ENCODE measurements at regions not wholly inside any gene's neighbourhood (a gene's known extent, or its start where the extent isn't known, plus 50 kb on each side); places are given as distances from the start of the nearest gene placed in this dataset.

DNA sequence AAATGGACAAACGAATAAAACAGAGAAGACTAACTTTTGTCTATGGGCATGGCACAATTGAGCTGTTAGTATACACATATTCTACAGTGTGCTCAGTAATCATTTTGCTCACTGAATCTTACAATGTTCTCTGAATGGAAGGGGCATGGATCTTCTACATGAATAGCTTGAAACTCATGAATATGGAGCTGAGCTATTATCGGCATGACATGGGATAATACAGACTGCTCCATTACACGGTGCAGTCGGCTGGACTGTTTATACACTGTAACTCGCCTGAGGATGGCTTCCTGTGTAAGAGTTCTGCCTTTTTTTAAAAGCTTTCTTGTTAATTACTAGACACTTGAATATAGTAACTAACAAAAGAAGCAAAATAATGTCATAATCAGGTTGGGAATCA lies 368.5 kb upstream of the MAD2L1 start:
- Mint-ChIP-seq H3K4me3 (no peak overlapping the region), H3K36me3 (ENCODE audit: low read depth) (no peaks in the 10 kb centered on the region), H3K27ac (no peak overlapping the region), H3K27me3 (no peaks in the 10 kb centered on the region), H3K4me1 (ENCODE audit: low read depth) (no peaks in the 10 kb centered on the region), H3K9me3 (no peaks in the 10 kb centered on the region)
- DNase-seq (no peak), ATAC-seq (no peak)
- ChIA-PET POLR2A (interaction anchor here (0.5 kb wide), 1 partner anchor 237 kb away, joined by 3 read pairs; no protein-coding TSS in a partner anchor), CTCF (no interaction called here)
- no peak for TF ChIP-seq CTCF (IDR thresholded peaks at IDR 0.05)
- intact Hi-C loops (cut with micrococcal nuclease): no loop called here

DNA sequence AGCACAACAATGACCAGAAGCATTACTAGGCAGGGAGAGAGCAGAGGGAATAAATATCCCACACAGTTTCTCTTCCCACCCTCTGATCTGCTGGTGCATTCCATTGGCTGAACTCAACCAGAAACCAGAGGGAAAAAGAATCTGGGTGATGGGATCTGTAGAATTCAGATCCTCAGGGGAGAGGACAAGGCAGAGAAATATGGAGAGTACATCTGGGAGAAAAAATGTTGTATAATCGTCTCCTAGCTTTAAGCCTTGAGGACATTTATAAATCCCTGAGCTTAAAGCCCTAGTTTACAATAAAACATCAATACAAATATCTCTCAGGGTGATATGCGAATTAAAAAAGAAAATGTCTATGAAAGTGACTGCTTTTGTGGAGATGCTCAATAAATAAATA lies 368.1 kb upstream of the MAD2L1 start:
- Mint-ChIP-seq H3K4me3 (no peak overlapping the region), H3K4me1 (ENCODE audit: low read depth) (no peaks in the 10 kb centered on the region), H3K27ac (no peak overlapping the region), H3K36me3 (ENCODE audit: low read depth) (no peaks in the 10 kb centered on the region), H3K9me3 (no peaks in the 10 kb centered on the region), H3K27me3 (no peaks in the 10 kb centered on the region)
- CTCF ChIA-PET: no interaction called here
- no peak for TF ChIP-seq CTCF (IDR thresholded peaks at IDR 0.05)
- POLR2A ChIA-PET: no interaction called here
- no peak for DNase-seq
- no peak for ATAC-seq
- intact Hi-C loops (cut with micrococcal nuclease): no loop called here

GRCh38 chr4:120432301-120432860 lies 365.7 kb upstream of the MAD2L1 start:
- ChIA-PET CTCF (no interaction called here), POLR2A (no interaction called here)
- H3K36me3 Mint-ChIP-seq (ENCODE audit: low read depth): no peaks in the 10 kb centered on the region
- H3K4me3 Mint-ChIP-seq: no peak overlapping the region
- no peak for ATAC-seq
- no peak for DNase-seq
- no peaks in the 10 kb centered on the region for H3K9me3 Mint-ChIP-seq
- H3K27ac Mint-ChIP-seq: no peak overlapping the region
- no peaks in the 10 kb centered on the region for H3K4me1 Mint-ChIP-seq (ENCODE audit: low read depth)
- TF ChIP-seq CTCF (IDR thresholded peaks at IDR 0.05): no peak
- intact Hi-C loops (cut with micrococcal nuclease): no loop called here
- H3K27me3 Mint-ChIP-seq: no peaks in the 10 kb centered on the region

- Mint-ChIP-seq H3K4me1 (ENCODE audit: low read depth) (no peaks in the 10 kb centered on the region), H3K9me3 (no peaks in the 10 kb centered on the region), H3K36me3 (ENCODE audit: low read depth) (no peaks in the 10 kb centered on the region), H3K27ac (no peak overlapping the region), H3K4me3 (no peak overlapping the region), H3K27me3 (no peaks in the 10 kb centered on the region)
- intact Hi-C loops (cut with micrococcal nuclease): no loop called here
- ATAC-seq (no peak), DNase-seq (no peak)
- CTCF ChIA-PET: no interaction called here
- TF ChIP-seq CTCF (IDR thresholded peaks at IDR 0.05): no peak
- POLR2A ChIA-PET: no interaction called here
Measured at GRCh38 chr4:120431180-120431579, 364.5 kb upstream of the MAD2L1 start.

- intact Hi-C loops (cut with micrococcal nuclease): no loop called here
- H3K27ac Mint-ChIP-seq: no peak overlapping the region
Measured at GRCh38 chr4:120418146-120418545, 351.5 kb upstream of the MAD2L1 start.

More at GRCh38 chr4:120418146-120418545, 351.5 kb upstream of the MAD2L1 start:
- no peak for ATAC-seq
- CTCF ChIA-PET: no interaction called here
- Mint-ChIP-seq H3K9me3 (peaks cover 14% of the 10 kb centered on the region), H3K4me1 (ENCODE audit: low read depth) (no peaks in the 10 kb centered on the region), H3K27me3 (no peaks in the 10 kb centered on the region), H3K36me3 (ENCODE audit: low read depth) (no peaks in the 10 kb centered on the region), H3K4me3 (no peak overlapping the region)
- POLR2A ChIA-PET: no interaction called here
- DNase-seq: no peak
- TF ChIP-seq CTCF (IDR thresholded peaks at IDR 0.05): no peak
